HG02759 (cell line): ENCODE measurements at regions not wholly inside any gene's neighbourhood (a gene's known extent, or its start where the extent isn't known, plus 50 kb on each side); places are given as distances from the start of the nearest gene placed in this dataset.
"Not testable (repeated sequence)": the region's sequence is repeated elsewhere in the genome, so short reads cannot be mapped to it uniquely, and the experiment has no call there.

Experiments
- ATAC-seq: cut with Tn5 transposase; IDR thresholded peaks from one replicate; pipeline ENCODE4 v1.9.1; 2021; ENCODE audit warnings: mild to moderate bottlenecking, moderate library complexity; ENCODE audit not compliant: unreplicated experiment

GRCh38 chr7:42687211-42688055 is 224.4 kb downstream of the C7orf25 start:
- no peak for ATAC-seq

- ATAC-seq, result no peak
These were observed 225.2 kb downstream of the C7orf25 start for GRCh38 chr7:42686594-42687156.

- ATAC-seq, result no peak
These were observed 226.0 kb downstream of the C7orf25 start for GRCh38 chr7:42685911-42686310.

- ATAC-seq, result no peak
These were observed 233.8 kb downstream of the C7orf25 start for GRCh38 chr7:42677751-42678699.

- ATAC-seq, result no peak
These were observed 237.3 kb downstream of the C7orf25 start for GRCh38 chr7:42674541-42674940.

GRCh38 chr7:42673951-42674350 is 237.9 kb downstream of the C7orf25 start:
- ATAC-seq, result no peak

GRCh38 chr7:42672339-42672999 is 239.4 kb downstream of the C7orf25 start:
- no peak for ATAC-seq

- no peak for ATAC-seq
These were observed 240.2 kb downstream of the C7orf25 start for GRCh38 chr7:42671627-42672026.

- ATAC-seq, result no peak
These were observed 244.9 kb downstream of the C7orf25 start for GRCh38 chr7:42666994-42667393.

- ATAC-seq, result no peak
These were observed 249.0 kb downstream of the C7orf25 start for GRCh38 chr7:42662862-42663261.

- ATAC-seq, result no peak
These were observed 250.6 kb downstream of the C7orf25 start for GRCh38 chr7:42661312-42661711.

- ATAC-seq, result no peak
These were observed 261.2 kb downstream of the C7orf25 start for GRCh38 chr7:42650701-42651100.

GRCh38 chr7:42650171-42650570 is 261.7 kb downstream of the C7orf25 start:
- ATAC-seq, result no peak

- ATAC-seq, result no peak
These were observed 266.0 kb downstream of the C7orf25 start for GRCh38 chr7:42645906-42646305.

- ATAC-seq, result no peak
These were observed 269.2 kb downstream of the C7orf25 start for GRCh38 chr7:42642699-42643098.

- no peak for ATAC-seq
These were observed 271.9 kb downstream of the C7orf25 start for GRCh38 chr7:42639930-42640329.

GRCh38 chr7:42636380-42636779 is 275.5 kb downstream of the C7orf25 start:
- not testable (repeated sequence) for ATAC-seq

GRCh38 chr7:42628054-42628453 is 283.8 kb downstream of the C7orf25 start:
- no peak for ATAC-seq

GRCh38 chr7:42627626-42628025 is 284.2 kb downstream of the C7orf25 start:
- no peak for ATAC-seq

GRCh38 chr7:42627101-42627500 is 284.8 kb downstream of the C7orf25 start:
- no peak for ATAC-seq

GRCh38 chr7:42625421-42625820 is 286.4 kb downstream of the C7orf25 start:
- ATAC-seq, result no peak
